NCI-H460 (cell line): ENCODE measurements at regions not wholly inside any gene's neighbourhood (a gene's known extent, or its start where the extent isn't known, plus 50 kb on each side); places are given as distances from the start of the nearest gene placed in this dataset.
A peak's percentile ranks its signal among the peaks of the same experiment; 100 is the strongest.

Experiments
- DNase-seq: peaks from one replicate; pipeline ENCODE4 v3.0.0-alpha.2; 2016; ENCODE audit warnings: low read depth; ENCODE audit errors: extremely low read depth

GRCh38 chr5:145292278-145292677 lies 542.9 kb downstream of the PRELID2 start:
- DNase-seq, result no peak

DNA sequence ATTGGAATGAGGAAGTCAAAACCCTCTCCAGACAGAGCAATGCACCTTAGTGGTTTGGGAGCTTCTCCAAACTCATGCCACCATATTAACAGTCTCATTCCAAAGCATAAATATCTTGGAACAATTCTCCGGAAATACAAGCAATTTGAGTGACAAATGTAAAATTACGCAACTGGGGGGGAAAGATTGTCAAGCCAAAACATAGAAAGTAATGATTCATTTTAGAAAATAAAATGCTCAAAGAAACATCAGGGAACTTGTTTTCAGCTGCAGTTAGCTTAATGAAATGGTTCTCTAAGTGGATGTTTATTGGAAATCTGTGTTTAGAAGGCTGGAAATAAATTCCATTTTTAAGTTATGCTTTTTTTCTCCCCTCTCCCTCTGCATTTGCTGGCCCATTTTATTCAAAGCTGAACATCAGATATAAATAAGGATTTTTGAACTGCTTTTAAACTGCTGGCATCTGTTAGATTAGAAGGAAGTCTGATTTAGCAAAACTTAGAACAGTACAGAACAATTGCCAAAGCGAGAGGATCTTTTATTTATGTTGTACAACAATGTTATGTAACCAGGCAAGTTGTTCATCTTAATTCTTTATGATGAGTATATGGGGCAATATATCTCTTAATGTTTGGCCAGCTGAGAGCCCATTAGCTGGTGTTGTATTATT lies 551.9 kb downstream of the PRELID2 start:
- no peak for DNase-seq

GRCh38 chr5:145280806-145281205 lies 554.3 kb downstream of the PRELID2 start:
- no peak for DNase-seq

DNA sequence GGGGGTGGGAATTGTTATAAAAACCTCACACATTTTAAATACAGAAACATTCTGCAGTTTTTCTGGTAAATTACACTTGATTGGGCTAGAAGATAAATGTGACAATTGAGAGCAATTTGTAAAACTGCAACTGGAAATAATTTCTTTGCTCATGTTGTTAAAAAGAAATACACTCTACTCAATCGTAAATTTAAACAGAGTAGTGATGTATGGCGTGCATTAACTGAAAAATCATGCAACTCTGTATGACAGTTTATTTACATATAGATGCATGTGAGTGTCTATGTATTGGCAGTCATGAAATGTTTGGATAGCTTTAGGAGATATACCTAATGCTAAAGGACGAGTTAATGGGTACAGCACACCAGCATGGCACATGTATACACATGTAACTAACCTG lies 554.9 kb downstream of the PRELID2 start:
- no peak for DNase-seq

DNA sequence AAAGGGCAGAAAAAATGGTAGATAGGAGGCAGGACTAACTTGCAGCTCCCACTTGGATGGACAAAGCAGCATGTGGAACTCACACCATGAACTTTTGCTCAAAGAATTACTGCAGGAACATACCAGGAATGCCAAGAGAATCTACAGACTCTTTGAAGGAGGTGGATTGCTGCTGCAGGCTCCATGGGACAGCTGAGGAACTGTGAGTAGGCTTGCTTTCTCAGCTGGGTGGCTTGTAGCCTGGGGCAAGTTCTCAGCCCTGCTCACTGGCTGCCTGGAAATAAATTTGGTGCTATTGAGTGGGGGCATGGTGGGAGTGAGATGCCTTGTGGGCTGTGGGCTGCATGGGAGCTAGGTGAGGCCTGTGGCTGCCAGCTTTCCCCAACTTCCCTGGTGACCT lies 574.5 kb downstream of the PRELID2 start:
- DNase-seq, result no peak

DNA sequence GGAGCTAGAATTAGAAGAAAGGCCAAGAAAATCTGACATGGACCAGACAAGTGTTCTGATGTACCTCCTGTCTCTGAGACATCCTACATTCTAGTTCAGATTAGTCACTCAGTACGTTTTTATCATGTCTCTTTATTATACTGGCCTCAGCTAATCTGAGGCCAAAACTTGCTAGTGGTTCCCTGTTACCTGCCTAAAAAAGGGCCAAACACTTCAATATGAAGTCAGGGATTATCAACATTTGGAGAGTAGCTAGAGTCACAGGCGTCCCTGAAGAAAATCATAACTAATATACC lies 587.4 kb downstream of the PRELID2 start:
- DNase-seq, result no peak

DNA sequence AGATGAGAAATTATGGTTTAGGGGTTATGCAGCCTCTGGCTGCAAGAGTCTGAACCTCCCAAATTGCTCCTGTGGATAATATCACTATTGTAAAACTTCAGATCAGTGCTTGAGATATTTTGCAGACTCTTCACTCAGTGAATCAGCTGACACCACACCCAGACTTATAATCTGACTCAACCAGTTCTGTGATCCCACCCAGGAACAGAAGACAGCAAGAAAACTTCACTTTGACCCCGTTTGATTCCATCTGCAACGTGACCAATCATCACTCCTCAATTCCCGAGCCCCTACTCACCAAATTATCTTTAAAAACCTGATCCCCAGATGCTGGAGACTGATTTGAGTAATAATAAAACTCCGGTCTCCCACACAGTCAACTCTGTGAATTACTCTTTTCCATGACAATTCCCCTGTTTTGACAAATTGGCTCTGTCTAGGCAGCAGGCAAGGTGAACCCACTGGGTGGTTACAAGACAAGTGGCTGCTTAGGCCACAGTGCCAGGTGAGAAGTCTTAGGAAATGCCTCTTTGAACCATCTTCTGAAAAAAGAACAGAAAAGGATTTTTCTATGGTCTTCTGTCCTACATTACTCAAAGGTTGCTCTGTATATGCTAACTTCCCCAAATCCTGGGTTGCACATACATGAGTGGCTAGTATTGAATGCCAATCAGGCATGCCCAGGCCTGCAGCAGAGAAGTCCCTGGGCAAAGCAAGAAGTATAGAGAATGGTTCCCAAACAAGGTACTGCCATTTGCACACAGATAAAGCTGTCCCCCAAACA lies 588.0 kb downstream of the PRELID2 start:
- no peak for DNase-seq

DNA sequence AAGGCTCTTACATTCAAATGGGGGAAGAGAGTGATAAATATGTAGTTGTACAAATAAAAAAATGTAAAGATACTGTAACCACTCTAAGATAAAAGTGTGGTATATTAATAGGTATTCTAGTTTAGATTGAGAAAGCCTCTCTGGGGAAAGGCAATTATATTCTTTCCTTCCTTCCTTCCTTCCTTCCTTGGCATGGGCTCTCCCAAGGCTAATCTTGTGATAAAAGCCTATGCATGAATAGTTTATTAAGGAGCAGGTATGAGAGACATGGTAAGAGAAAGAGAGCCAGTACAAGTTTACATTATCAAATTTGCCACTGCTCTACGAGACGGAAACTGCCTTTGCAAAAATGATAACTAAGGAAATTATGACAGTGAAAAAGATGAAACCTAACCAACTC lies 588.8 kb downstream of the PRELID2 start:
- no peak for DNase-seq

- peak; percentile 54 for DNase-seq
Observed at GRCh38 chr5:145245354-145245753, 589.8 kb downstream of the PRELID2 start.

DNA sequence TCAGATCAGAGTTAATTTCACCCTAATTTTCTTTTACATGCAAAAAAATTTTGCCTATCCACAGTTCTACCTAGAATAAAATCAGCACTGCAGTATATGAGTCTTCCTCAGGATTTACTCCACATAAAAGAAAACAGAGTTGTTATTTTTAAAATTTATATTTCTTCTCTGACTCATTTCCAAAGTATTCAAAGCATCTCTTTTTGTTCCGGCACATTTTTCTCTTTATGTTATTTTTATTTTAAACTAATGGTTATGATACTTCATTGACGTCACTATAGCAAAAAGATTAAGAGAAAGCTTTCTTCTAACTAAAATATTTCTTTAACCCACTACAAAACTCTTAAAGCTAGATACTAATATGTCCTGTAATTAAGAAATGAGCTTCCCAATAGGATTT lies 590.4 kb downstream of the PRELID2 start:
- DNase-seq, result peak; percentile 33

GRCh38 chr5:145244251-145244650 lies 590.9 kb downstream of the PRELID2 start:
- no peak for DNase-seq

GRCh38 chr5:145243016-145243415 lies 592.1 kb downstream of the PRELID2 start:
- no peak for DNase-seq

DNA sequence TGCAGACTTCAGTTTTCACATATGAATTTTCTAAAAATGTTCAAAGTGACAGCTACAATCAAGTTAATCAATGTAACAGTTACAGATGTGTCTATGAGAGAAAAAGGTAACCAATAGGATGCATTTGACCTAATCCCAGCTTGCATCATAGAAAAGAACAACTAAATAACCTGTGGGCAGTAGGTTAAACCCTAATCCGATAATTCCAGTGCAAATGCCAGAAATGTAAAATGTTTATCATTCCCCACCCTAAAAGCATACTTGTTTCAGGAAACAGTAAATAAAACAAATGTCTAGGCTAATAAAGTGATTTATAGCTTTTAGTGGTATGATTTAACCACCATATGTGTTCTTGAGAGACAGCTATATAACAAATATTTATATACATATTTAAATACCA lies 592.6 kb downstream of the PRELID2 start:
- DNase-seq, result no peak

DNA sequence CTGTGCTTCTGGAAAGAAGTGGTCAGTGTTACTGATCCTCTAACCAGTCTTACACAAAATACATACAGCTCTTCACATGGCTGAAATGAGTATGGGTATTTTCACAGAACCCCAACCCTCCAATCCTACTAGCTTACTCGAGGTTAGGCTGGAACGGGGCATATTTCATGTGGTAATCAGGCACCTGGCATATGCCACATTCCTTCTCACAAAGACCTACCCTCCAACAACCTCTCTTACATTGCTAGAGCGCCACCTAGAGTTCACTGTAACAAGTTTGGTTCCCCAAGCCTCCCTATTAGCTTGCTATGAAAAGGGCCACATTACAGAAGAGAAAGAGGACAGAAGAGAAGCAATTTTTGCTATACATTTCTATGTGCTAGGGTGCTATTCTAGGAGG lies 597.3 kb downstream of the PRELID2 start:
- DNase-seq, result peak; percentile 72

DNA sequence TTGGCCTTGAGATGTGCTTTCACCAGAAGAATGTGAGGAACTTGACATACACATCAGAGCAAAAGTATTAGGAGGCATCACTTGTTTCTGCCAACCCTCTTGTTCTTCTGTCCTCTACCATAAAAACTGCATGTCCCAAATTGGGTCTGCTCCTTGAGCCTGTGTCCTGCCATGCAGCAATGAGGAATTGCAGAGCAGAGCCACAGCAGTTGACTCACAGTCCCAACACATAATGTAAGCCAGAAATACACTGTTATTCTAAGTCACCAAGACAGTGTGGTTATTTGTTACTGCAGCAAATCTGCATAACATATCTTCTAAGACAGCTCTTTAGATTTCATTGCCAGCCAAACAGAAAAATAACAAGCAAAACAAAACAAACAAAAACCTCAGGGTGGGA lies 598.2 kb downstream of the PRELID2 start:
- DNase-seq, result no peak

GRCh38 chr5:145236127-145236526 lies 599.0 kb downstream of the PRELID2 start:
- DNase-seq, result no peak

DNA sequence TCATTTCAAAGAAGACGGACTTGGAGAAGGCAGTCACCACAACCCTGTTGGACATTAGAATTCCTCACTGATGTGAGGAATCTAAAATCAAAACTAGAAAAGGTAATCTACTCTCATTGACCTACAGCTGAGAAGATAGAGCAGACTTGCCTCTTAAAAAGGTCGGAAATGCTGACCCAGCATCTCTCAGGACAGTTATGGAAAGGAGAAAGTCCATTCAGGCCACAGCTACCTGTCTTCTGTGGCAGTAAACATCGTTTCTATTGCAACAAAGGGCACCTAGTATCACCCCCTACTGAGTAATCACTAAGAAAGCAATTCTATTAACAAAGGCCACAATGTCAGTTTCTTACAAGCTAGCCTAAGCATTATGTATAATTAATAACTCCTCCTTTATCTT lies 601.7 kb downstream of the PRELID2 start:
- DNase-seq, result no peak

DNA sequence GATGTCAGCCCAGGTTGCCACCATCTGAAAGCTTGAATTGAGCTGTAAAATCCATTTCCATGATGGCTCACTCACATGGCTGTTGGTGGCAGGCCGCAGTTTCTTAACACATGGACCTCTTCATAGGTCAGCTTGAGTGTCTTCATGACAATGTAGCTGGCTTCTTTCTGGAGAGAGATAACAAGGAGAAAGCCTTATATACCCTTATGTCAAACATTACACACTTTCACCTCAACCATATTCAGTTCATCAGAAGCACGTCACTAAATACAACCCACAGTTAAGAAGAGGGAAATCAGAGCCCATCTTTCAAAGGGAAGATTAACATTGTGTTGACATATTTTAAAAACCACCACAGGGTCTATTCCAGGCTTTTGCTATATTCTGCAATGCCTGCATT lies 604.4 kb downstream of the PRELID2 start:
- DNase-seq, result no peak

DNA sequence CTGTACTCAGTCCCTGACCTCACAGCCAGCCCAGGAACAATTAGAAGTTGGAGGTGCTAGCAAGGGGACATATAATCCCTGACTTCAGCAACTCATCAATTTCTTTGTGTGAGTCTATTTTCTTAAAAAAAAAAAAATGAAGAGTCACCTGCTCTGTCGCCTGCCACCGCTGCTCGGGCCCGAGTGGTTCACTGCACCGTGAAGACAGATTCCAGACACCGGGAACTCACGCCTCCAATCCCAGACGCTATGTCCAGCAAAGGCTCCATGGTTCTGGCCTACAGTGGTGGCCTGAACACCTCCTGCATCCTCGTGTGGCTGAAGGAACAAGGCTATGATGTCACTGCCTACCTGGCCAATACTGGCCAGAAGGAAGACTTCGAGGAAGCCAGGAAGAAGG lies 606.6 kb downstream of the PRELID2 start:
- no peak for DNase-seq

DNA sequence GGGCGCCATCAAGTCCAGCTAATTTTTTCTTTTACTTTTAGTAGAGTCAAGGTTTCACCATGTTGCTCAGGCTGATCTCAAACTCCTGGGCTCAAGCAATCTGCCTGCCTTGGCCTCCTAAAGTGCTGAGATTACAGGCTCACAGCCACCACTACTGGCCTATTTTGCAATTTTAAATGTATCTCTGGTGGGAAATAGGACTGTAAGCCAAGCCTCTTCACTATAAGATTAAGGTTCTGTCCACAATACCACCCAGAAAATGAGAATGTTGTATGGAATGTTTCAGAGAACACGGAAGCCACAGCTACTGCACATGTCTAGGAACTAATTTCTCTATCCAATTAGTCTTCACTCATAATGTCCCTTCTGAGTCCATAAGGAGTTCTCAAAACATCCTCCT lies 607.3 kb downstream of the PRELID2 start:
- DNase-seq, result no peak

- DNase-seq, result no peak
Observed at GRCh38 chr5:145226726-145227125, 608.4 kb downstream of the PRELID2 start.

- DNase-seq, result no peak
Observed at GRCh38 chr5:145225529-145225928, 609.6 kb downstream of the PRELID2 start.

DNA sequence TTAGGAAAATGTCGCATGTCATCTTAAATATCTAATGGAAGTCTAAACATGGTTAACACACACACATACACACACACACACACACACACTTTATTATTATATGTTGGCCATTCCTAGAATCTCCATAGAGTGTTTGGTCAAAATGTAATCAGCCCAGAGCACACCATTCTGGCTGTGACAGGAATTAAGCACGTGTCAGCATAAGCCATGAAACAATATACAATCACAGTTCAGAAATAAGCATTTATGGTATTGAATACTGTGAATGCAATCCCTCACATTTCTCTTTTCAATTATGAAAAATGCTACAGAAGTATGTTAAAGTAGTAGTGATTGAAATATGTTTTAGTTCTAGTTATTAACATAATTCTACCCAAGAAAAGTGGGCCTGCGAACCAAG lies 611.6 kb downstream of the PRELID2 start:
- DNase-seq, result no peak
